Trophoblast cell (in vitro differentiated cells and primary cell): ENCODE measurements at regions not wholly inside any gene's neighbourhood (a gene's known extent, or its start where the extent isn't known, plus 50 kb on each side); places are given as distances from the start of the nearest gene placed in this dataset.

ENCODE experiments used
- DNase-seq, 2 donors: peaks; one replicate each; pipeline ENCODE4 v3.0.0-alpha.2; 2016
- H2AFZ ChIP-seq: 2 replicates; pipeline ENCODE4 v1.6.1; 2013; ENCODE audit warnings: low read length, moderate library complexity, mild to moderate bottlenecking; ENCODE audit not compliant: insufficient read depth, poor library complexity
- H2AK5ac ChIP-seq: 2 replicates; pipeline ENCODE4 v1.6.1; 2013; ENCODE audit warnings: mild to moderate bottlenecking, low read length
- H2BK120ac ChIP-seq: 2 replicates; pipeline ENCODE4 v1.6.1; 2013; ENCODE audit warnings: low read length, mild to moderate bottlenecking, moderate library complexity; ENCODE audit not compliant: insufficient read depth, poor library complexity
- H2BK12ac ChIP-seq: 2 replicates; pipeline ENCODE4 v1.6.1; 2013; ENCODE audit warnings: mild to moderate bottlenecking, low read length, moderate library complexity
- H2BK5ac ChIP-seq: 2 replicates; pipeline ENCODE4 v1.6.1; 2013; ENCODE audit warnings: low read length, low read depth, moderate library complexity, mild to moderate bottlenecking; ENCODE audit not compliant: poor library complexity
- H3K14ac ChIP-seq: 2 replicates; pipeline ENCODE4 v1.6.1; 2013; ENCODE audit warnings: mild to moderate bottlenecking, low read length
- H3K18ac ChIP-seq: 2 replicates; pipeline ENCODE4 v1.6.1; 2013; ENCODE audit warnings: mild to moderate bottlenecking, low read length
- H3K23ac ChIP-seq: 2 replicates; pipeline ENCODE4 v1.6.1; 2013; ENCODE audit warnings: low read length
- H3K27ac ChIP-seq: 2 replicates; pipeline ENCODE4 v1.5.1; 2013; ENCODE audit warnings: low read depth, mild to moderate bottlenecking, inconsistent platforms, low read length, moderate library complexity
- H3K27me3 ChIP-seq: 2 replicates; pipeline ENCODE4 v1.6.1; 2013; ENCODE audit warnings: inconsistent platforms, mild to moderate bottlenecking, low read length, moderate library complexity; ENCODE audit not compliant: insufficient read depth
- H3K36me3 ChIP-seq, 2 experiments: 1 replicate in 1 of 2; 2 replicates in 1 of 2; pipeline ENCODE4 v1.6.1; 2013; ENCODE audit warnings: low read length in 2 of 2, mild to moderate bottlenecking in 2 of 2, moderate library complexity in 1 of 2; ENCODE audit not compliant: insufficient read depth in 2 of 2, control insufficient read depth in 1 of 2
- H3K4ac ChIP-seq: 2 replicates; pipeline ENCODE4 v1.6.1; 2013; ENCODE audit warnings: low read depth, mild to moderate bottlenecking, low read length, moderate library complexity
- H3K4me1 ChIP-seq, 2 experiments: 1 replicate in 1 of 2; 2 replicates in 1 of 2; pipeline ENCODE4 v1.6.1; 2013; ENCODE audit warnings: low read length in 2 of 2, mild to moderate bottlenecking in 2 of 2, moderate library complexity in 1 of 2; ENCODE audit not compliant: insufficient read depth in 2 of 2, control insufficient read depth in 1 of 2
- H3K4me2 ChIP-seq: 2 replicates; pipeline ENCODE4 v1.6.1; 2013; ENCODE audit warnings: inconsistent platforms, mild to moderate bottlenecking, low read length, moderate library complexity
- H3K4me3 ChIP-seq: 2 replicates; pipeline ENCODE4 v1.5.1; 2013; ENCODE audit warnings: mild to moderate bottlenecking, low read depth, low read length, inconsistent platforms
- H3K79me1 ChIP-seq: one replicate; pipeline ENCODE4 v1.6.1; 2013; ENCODE audit warnings: low read length
- H3K79me2 ChIP-seq: 2 replicates; pipeline ENCODE4 v1.6.1; 2013; ENCODE audit warnings: low read length, mild to moderate bottlenecking; ENCODE audit not compliant: control insufficient read depth, insufficient read depth, poor library complexity
- H3K9ac ChIP-seq: 2 replicates; pipeline ENCODE4 v1.6.1; 2013; ENCODE audit warnings: mild to moderate bottlenecking, low read length
- H3K9me3 ChIP-seq: 2 replicates; pipeline ENCODE4 v1.6.1; 2013; ENCODE audit warnings: low read depth, mild to moderate bottlenecking, control low read depth, inconsistent platforms, low read length; ENCODE audit not compliant: insufficient read depth
- H4K12ac ChIP-seq: 2 replicates; pipeline ENCODE4 v1.6.1; 2013; ENCODE audit warnings: low read depth, mild to moderate bottlenecking, low read length, moderate library complexity
- H4K8ac ChIP-seq: 2 replicates; pipeline ENCODE4 v1.6.1; 2013; ENCODE audit warnings: low read depth, mild to moderate bottlenecking, low read length, moderate library complexity
- H4K91ac ChIP-seq: one replicate; pipeline ENCODE4 v1.6.1; 2013; ENCODE audit warnings: low read depth, mild to moderate bottlenecking, low read length, moderate library complexity
- WGBS: extraction: QIAGEN DNeasy Blood & Tissue Kit; methylation state at CpG from one replicate; pipeline ENCODE4 v1.1.7; 2013; ENCODE audit warnings: missing lambda C conversion rate; ENCODE audit not compliant: insufficient read length, insufficient coverage; ENCODE audit errors: extremely low coverage; 5-methylcytosine and 5-hydroxymethylcytosine counted together

DNA sequence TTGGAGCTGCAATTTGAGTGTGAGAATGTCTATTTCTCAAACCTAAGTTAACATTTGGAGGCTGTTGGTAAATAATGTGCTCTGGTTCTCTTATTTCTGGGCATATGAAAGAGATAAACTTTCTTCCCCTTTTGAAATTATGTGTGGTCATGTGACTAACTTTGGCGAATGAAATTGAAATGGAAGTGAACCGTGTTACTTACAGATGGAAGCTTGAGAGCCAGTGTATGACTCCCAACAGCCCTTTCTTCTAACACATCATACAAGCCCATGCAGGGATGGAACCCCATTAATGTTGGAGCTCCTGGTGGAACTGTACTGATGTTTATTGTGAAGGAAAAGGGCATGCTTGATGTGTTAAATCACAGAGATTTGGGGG, 725.8 kb downstream of the TSN start:
- no peaks in the 10 kb centered on the region for H3K36me3 ChIP-seq
- H3K4ac ChIP-seq: no peak overlapping the region
- H4K12ac ChIP-seq: no peak overlapping the region
- no peaks in the 10 kb centered on the region for H3K9me3 ChIP-seq
- WGBS: no CpG with 5 or more reads among the region's 2 CpGs
- no peak overlapping the region for H2AK5ac ChIP-seq
- H3K18ac ChIP-seq: no peak overlapping the region
- no peaks in the 10 kb centered on the region for H3K79me1 ChIP-seq
- H2AFZ ChIP-seq: no peak overlapping the region
- no peak overlapping the region for H3K14ac ChIP-seq
- no peak overlapping the region for H4K91ac ChIP-seq
- H3K27me3 ChIP-seq: no peaks in the 10 kb centered on the region
- H2BK120ac ChIP-seq: no peak overlapping the region
- no peak overlapping the region for H3K4me3 ChIP-seq
- H2BK5ac ChIP-seq: no peak overlapping the region
- H3K79me2 ChIP-seq: no peaks in the 10 kb centered on the region
- no peak overlapping the region for H3K27ac ChIP-seq
- no peak overlapping the region for H3K4me2 ChIP-seq
- no peak overlapping the region for H4K8ac ChIP-seq
- H3K9ac ChIP-seq: no peak overlapping the region
- H2BK12ac ChIP-seq: no peak overlapping the region
- H3K4me1 ChIP-seq: no peaks in the 10 kb centered on the region
- H3K23ac ChIP-seq: no peak overlapping the region
- DNase-seq: no peak

DNA sequence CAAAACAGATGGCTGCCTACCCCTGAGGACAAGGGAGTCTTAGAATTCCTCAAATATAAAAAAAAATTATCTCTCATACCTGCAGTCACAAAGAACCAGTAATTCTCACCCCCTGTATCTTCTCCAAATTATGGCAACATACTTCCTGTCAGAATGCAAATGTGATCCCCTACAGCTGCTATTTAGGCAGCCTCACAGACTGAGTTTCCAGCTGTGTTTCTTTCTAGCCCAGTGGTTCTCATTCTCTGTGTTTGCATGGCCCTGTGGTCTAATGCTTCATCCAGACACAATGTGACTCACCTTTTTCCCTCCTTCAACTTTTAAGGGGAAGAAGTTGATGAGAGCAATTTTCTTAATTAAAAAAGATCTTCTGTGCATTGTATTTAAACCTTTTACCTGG, 726.3 kb downstream of the TSN start:
- Histone ChIP-seq H4K12ac (no peak overlapping the region), H3K9me3 (no peaks in the 10 kb centered on the region), H2AK5ac (no peak overlapping the region), H2BK5ac (no peak overlapping the region), H3K79me2 (no peaks in the 10 kb centered on the region), H4K91ac (no peak overlapping the region), H4K8ac (no peak overlapping the region), H3K79me1 (no peaks in the 10 kb centered on the region), H3K27ac (no peak overlapping the region), H2BK120ac (no peak overlapping the region), H2AFZ (no peak overlapping the region), H2BK12ac (no peak overlapping the region), H3K36me3 (no peaks in the 10 kb centered on the region), H3K4ac (no peak overlapping the region), H3K4me3 (no peak overlapping the region), H3K4me2 (no peak overlapping the region), H3K4me1 (no peaks in the 10 kb centered on the region), H3K18ac (no peak overlapping the region), H3K27me3 (no peaks in the 10 kb centered on the region), H3K23ac (no peak overlapping the region), H3K9ac (no peak overlapping the region), H3K14ac (no peak overlapping the region)
- no peak for DNase-seq

DNA sequence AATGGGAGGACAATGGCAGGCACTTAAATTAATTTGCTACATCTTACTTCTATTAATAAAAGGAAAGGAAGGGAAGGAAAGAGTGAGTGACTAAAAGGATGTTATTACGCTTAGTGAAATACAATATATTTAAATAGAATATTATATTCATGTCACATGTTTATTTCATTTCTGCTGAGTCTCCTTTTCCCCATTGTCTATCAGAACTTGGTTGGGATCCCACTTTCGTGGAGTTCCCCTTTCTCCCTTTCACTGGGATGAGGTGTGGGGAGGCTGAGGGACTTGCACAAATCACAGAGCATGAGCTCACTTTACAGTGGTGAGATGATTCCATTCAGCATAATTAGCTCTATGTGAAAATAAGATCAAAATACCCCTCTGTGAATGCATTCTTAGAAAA, 730.6 kb downstream of the TSN start:
- H3K9ac ChIP-seq: no peak overlapping the region
- H3K27ac ChIP-seq: no peak overlapping the region
- no peaks in the 10 kb centered on the region for H3K4me1 ChIP-seq
- no peak overlapping the region for H3K4me3 ChIP-seq
- H3K79me2 ChIP-seq: no peaks in the 10 kb centered on the region
- WGBS: no CpG with 5 or more reads among the region's 2 CpGs
- H2AFZ ChIP-seq: no peak overlapping the region
- H3K27me3 ChIP-seq: no peaks in the 10 kb centered on the region
- H4K91ac ChIP-seq: no peak overlapping the region
- H3K36me3 ChIP-seq: peaks cover 0 to 2% of the 10 kb centered on the region in 2 experiments
- H3K14ac ChIP-seq: no peak overlapping the region
- H3K23ac ChIP-seq: no peak overlapping the region
- no peak overlapping the region for H2BK5ac ChIP-seq
- H4K12ac ChIP-seq: no peak overlapping the region
- H3K4me2 ChIP-seq: no peak overlapping the region
- no peak overlapping the region for H4K8ac ChIP-seq
- no peak overlapping the region for H2BK120ac ChIP-seq
- no peak for DNase-seq
- no peak overlapping the region for H2AK5ac ChIP-seq
- H2BK12ac ChIP-seq: no peak overlapping the region
- no peak overlapping the region for H3K4ac ChIP-seq
- no peak overlapping the region for H3K18ac ChIP-seq
- no peaks in the 10 kb centered on the region for H3K9me3 ChIP-seq
- H3K79me1 ChIP-seq: no peaks in the 10 kb centered on the region

DNA sequence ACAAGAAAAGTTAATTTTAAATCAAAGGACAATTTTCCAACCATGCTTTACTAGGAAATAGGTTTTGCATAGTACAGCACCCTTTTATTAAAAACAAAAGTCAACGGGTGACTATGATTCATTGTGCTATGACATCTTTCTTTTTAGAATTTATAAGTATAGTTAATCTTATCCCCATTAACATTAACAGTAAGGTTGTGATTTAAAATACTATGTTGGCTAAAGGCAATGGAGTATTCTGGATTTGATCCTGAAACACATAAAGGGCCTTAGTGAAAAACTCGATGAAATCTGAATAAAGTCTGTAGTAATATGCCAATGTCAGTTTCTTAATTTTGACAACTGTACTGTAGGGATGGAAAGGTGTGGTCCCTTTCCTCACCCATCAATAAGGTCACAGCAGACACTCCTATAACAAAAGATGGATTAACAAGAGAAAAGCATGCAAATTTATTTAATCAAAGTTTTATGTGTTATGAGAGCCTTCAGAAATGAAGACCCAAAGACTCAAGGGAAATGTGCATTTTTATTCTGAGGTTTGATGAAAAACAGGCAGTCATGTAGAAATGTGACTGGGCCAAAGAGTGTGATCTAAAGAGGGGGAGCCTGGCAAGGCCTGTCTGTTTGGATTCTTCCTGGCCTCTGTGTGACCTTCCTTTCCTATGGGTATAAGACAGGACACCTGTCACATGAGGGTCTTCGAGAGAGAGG, 731.4 kb downstream of the TSN start:
- Histone ChIP-seq H3K18ac (no peak overlapping the region), H2BK5ac (no peak overlapping the region), H3K27me3 (no peaks in the 10 kb centered on the region), H3K79me1 (no peaks in the 10 kb centered on the region), H3K4me2 (no peak overlapping the region), H2BK120ac (no peak overlapping the region), H3K4ac (no peak overlapping the region), H3K27ac (no peak overlapping the region), H3K4me1 (no peaks in the 10 kb centered on the region), H3K4me3 (no peak overlapping the region), H4K8ac (no peak overlapping the region), H3K36me3 (peaks cover 0 to 2% of the 10 kb centered on the region in 2 experiments), H3K23ac (no peak overlapping the region), H3K9ac (no peak overlapping the region), H4K12ac (no peak overlapping the region), H2AK5ac (no peak overlapping the region), H2BK12ac (no peak overlapping the region), H3K79me2 (no peaks in the 10 kb centered on the region), H3K9me3 (no peaks in the 10 kb centered on the region), H3K14ac (no peak overlapping the region), H4K91ac (no peak overlapping the region), H2AFZ (no peak overlapping the region)
- WGBS: no CpG with 5 or more reads among the region's 3 CpGs
- DNase-seq: no peak
